ENCODE measurements at regions not wholly inside any gene's neighbourhood (a gene's known extent, or its start where the extent isn't known, plus 50 kb on each side); places are given as distances from the start of the nearest gene placed in this dataset.

DNA sequence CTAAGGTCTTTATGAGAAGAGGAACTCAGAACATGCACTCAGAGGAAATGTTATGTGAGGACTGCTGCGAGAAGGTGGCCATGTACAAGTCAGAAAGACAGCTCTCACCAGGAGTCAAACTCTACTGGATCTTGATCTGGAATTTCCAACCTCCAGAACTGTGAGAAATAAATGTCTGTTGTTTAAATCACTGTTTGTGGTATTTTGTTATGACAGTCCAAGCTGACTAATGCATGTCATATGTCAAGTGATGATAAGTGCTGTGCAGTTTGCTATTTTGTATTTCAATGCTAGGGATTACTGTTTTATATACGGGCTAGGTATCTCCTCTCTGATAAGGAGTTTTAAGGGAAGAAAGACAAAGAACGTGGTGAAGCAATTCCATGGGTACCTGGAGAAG, 162.3 kb downstream of the CPEB2 start:
- H4K20me1 ChIP-seq (ENCODE audit: control insufficient read depth, insufficient read depth, low read depth, low read length): no peaks in the 10 kb centered on the region
- H3K4me3 ChIP-seq (ENCODE audit: low read length): no peak overlapping the region
- H3K36me3 ChIP-seq (ENCODE audit: control insufficient read depth, low read length): no peaks in the 10 kb centered on the region
- no peak overlapping the region for H3K27ac ChIP-seq (ENCODE audit: low read depth, low read length)
- H3K4me1 ChIP-seq (ENCODE audit: control insufficient read depth, low read length): no peaks in the 10 kb centered on the region
- no peak overlapping the region for H3K4me2 ChIP-seq (ENCODE audit: low read length)
- no peaks in the 10 kb centered on the region for H3K9me2 ChIP-seq (replicated peaks; ENCODE audit: control insufficient read depth, low read length)
- H3K79me2 ChIP-seq (ENCODE audit: control insufficient read depth, low read length): no peaks in the 10 kb centered on the region
- H3K9me3 ChIP-seq (ENCODE audit: control insufficient read depth, insufficient read depth, low read length): no peaks in the 10 kb centered on the region
- H3F3A ChIP-seq (ENCODE audit: control insufficient read depth, insufficient read depth): no peaks in the 10 kb centered on the region
- TF ChIP-seq, protein P1, sequence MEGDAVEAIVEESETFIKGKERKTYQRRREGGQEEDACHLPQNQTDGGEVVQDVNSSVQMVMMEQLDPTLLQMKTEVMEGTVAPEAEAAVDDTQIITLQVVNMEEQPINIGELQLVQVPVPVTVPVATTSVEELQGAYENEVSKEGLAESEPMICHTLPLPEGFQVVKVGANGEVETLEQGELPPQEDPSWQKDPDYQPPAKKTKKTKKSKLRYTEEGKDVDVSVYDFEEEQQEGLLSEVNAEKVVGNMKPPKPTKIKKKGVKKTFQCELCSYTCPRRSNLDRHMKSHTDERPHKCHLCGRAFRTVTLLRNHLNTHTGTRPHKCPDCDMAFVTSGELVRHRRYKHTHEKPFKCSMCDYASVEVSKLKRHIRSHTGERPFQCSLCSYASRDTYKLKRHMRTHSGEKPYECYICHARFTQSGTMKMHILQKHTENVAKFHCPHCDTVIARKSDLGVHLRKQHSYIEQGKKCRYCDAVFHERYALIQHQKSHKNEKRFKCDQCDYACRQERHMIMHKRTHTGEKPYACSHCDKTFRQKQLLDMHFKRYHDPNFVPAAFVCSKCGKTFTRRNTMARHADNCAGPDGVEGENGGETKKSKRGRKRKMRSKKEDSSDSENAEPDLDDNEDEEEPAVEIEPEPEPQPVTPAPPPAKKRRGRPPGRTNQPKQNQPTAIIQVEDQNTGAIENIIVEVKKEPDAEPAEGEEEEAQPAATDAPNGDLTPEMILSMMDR (IDR thresholded peaks at IDR 0.05; ENCODE audit: low read depth, low read length, poor library complexity, severe bottlenecking): no peak
- no peak for TF ChIP-seq EZH2phosphoT487 (IDR thresholded peaks at IDR 0.05; ENCODE audit: borderline replicate concordance, low read length)
- H3K27me3 ChIP-seq (ENCODE audit: control insufficient read depth, low read length): no peaks in the 10 kb centered on the region

DNA sequence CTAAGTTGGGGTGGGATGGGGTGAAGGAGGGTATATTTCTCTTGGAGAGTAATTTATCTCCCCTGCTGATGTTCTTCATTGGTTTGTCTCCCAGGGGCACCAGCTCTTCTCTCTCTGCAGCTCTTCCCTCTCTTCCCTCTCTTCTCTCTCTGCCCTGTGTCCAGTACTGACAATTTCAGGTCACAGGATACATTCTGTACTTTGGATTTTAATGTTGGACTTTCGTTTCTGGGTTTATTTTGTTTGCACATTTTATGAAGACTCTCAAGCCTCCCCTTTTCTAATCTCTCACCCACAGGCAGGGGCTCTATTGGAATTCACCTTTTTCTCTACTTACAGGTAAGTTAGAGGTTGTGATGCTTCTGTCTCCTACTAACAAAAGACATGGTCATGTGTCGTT, 165.5 kb downstream of the CPEB2 start:
- H3K9me2 ChIP-seq (replicated peaks; ENCODE audit: control insufficient read depth, low read length): no peaks in the 10 kb centered on the region
- H3K9me3 ChIP-seq (ENCODE audit: control insufficient read depth, insufficient read depth, low read length): peaks cover 6% of the 10 kb centered on the region; the same call in 1 of the 2 replicates
- H3K27me3 ChIP-seq (ENCODE audit: control insufficient read depth, low read length): no peaks in the 10 kb centered on the region
- no peak for TF ChIP-seq EZH2phosphoT487 (IDR thresholded peaks at IDR 0.05; ENCODE audit: borderline replicate concordance, low read length)
- TF ChIP-seq, protein P1 (IDR thresholded peaks at IDR 0.05; ENCODE audit: low read depth, low read length, poor library complexity, severe bottlenecking): no peak
- no peak overlapping the region for H3K4me2 ChIP-seq (ENCODE audit: low read length)
- H3K4me3 ChIP-seq (ENCODE audit: low read length): no peak overlapping the region
- H3K27ac ChIP-seq (ENCODE audit: low read depth, low read length): no peak overlapping the region
- no peaks in the 10 kb centered on the region for H4K20me1 ChIP-seq (ENCODE audit: control insufficient read depth, insufficient read depth, low read depth, low read length)
- no peaks in the 10 kb centered on the region for H3K79me2 ChIP-seq (ENCODE audit: control insufficient read depth, low read length)
- H3F3A ChIP-seq (ENCODE audit: control insufficient read depth, insufficient read depth): no peaks in the 10 kb centered on the region
- H3K4me1 ChIP-seq (ENCODE audit: control insufficient read depth, low read length): no peaks in the 10 kb centered on the region
- no peaks in the 10 kb centered on the region for H3K36me3 ChIP-seq (ENCODE audit: control insufficient read depth, low read length)

DNA sequence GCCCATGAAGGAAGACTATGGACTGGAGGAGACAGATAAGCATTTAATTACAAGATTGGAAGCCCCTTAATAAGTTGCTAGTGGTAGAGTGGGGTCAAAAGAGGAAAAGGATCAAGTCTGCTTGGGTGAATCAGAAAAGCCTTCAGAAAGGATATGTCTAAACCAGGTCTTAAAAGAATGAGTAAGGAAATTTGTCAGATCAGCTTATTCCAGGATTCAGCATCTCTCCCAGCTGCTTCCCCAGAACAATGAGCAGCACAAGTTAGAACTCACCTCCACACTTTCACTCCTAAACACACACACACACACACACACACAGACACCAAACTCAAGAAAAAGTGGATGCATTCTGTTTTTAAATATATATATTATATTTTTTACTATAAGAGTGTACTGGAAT, 166.5 kb downstream of the CPEB2 start:
- no peaks in the 10 kb centered on the region for H3K36me3 ChIP-seq (ENCODE audit: control insufficient read depth, low read length)
- no peaks in the 10 kb centered on the region for H4K20me1 ChIP-seq (ENCODE audit: control insufficient read depth, insufficient read depth, low read depth, low read length)
- peaks cover 6% of the 10 kb centered on the region; the same call in 1 of the 2 replicates for H3K9me3 ChIP-seq (ENCODE audit: control insufficient read depth, insufficient read depth, low read length)
- H3K27me3 ChIP-seq (ENCODE audit: control insufficient read depth, low read length): no peaks in the 10 kb centered on the region
- H3F3A ChIP-seq (ENCODE audit: control insufficient read depth, insufficient read depth): no peaks in the 10 kb centered on the region
- H3K9me2 ChIP-seq (replicated peaks; ENCODE audit: control insufficient read depth, low read length): no peaks in the 10 kb centered on the region
- no peaks in the 10 kb centered on the region for H3K4me1 ChIP-seq (ENCODE audit: control insufficient read depth, low read length)
- H3K4me3 ChIP-seq (ENCODE audit: low read length): no peak overlapping the region
- H3K79me2 ChIP-seq (ENCODE audit: control insufficient read depth, low read length): no peaks in the 10 kb centered on the region
- no peak overlapping the region for H3K4me2 ChIP-seq (ENCODE audit: low read length)
- TF ChIP-seq, protein P1 (IDR thresholded peaks at IDR 0.05; ENCODE audit: low read depth, low read length, poor library complexity, severe bottlenecking): no peak
- TF ChIP-seq EZH2phosphoT487 (IDR thresholded peaks at IDR 0.05; ENCODE audit: borderline replicate concordance, low read length): no peak
- H3K27ac ChIP-seq (ENCODE audit: low read depth, low read length): no peak overlapping the region

Measured in DOHH2 (cell line).